Spleen (tissue), 11 donors: ENCODE measurements at regions not wholly inside any gene's neighbourhood (a gene's known extent, or its start where the extent isn't known, plus 50 kb on each side); places are given as distances from the start of the nearest gene placed in this dataset.

Experiments
- DNase-seq: peaks from one replicate; pipeline ENCODE4 v3.0.0-alpha.2; 2020
- H3K27ac ChIP-seq, 8 donors: fragments of 200-600 bp; sonication (generic) in 7 of 8; 1 replicate in 4 of 8; 2 replicates in 4 of 8; pipeline versions ENCODE4 v1.5.0 to v1.8.0; 2016 to 2021; ENCODE audit warnings: inconsistent platforms in 4 of 8, mild to moderate bottlenecking in 4 of 8, moderate library complexity in 1 of 8
- H3K27me3 ChIP-seq, 7 donors: fragments of 200-600 bp; sonication (generic) in 6 of 7; replicated peaks in 1 of 7; 1 replicate in 4 of 7; 2 replicates in 3 of 7; pipeline versions ENCODE4 v1.5.0 to v1.8.0; 2016 to 2021; ENCODE audit warnings: inconsistent platforms in 3 of 7, mild to moderate bottlenecking in 1 of 7
- H3K36me3 ChIP-seq, 6 donors: fragments of 200-600 bp; sonication (generic) in 5 of 6; 1 replicate in 4 of 6; 2 replicates in 2 of 6; pipeline versions ENCODE4 v1.5.0 to v1.8.0; 2016 to 2021; ENCODE audit warnings: inconsistent platforms in 2 of 6
- H3K4me1 ChIP-seq, 6 donors: fragments of 200-600 bp; sonication (generic) in 5 of 6; 1 replicate in 3 of 6; 2 replicates in 3 of 6; pipeline versions ENCODE4 v1.5.0 to v1.8.0; 2016 to 2021; ENCODE audit warnings: inconsistent platforms in 3 of 6
- H3K4me3 ChIP-seq, 8 donors: fragments of 200-600 bp; sonication (generic) in 7 of 8; 1 replicate in 4 of 8; 2 replicates in 4 of 8; pipeline versions ENCODE4 v1.5.0 to v1.8.0; 2016 to 2021; ENCODE audit warnings: inconsistent platforms in 4 of 8, mild to moderate bottlenecking in 4 of 8, moderate library complexity in 2 of 8
- H3K9me3 ChIP-seq, 8 donors: fragments of 200-600 bp; sonication (generic) in 7 of 8; 1 replicate in 4 of 8; 2 replicates in 4 of 8; pipeline versions ENCODE4 v1.5.0 to v1.8.0; 2016 to 2021; ENCODE audit warnings: inconsistent platforms in 4 of 8
- POLR2A ChIP-seq, 3 donors: fragments of 450-650 bp; IDR thresholded peaks; one replicate each; pipeline ENCODE4 v1.5.1; 2017; ENCODE audit warnings: antibody characterized with exemption in 3 of 3, mild to moderate bottlenecking in 1 of 3
- POLR2AphosphoS5 ChIP-seq, 3 donors: sonication (generic); formaldehyde crosslinking; IDR thresholded peaks; one replicate each; pipeline ENCODE4 v1.5.1; 2017; ENCODE audit warnings: antibody characterized with exemption in 3 of 3
- WGBS, 5 donors: extraction: QIAGEN DNeasy Blood & Tissue Kit in 3 of 5; methylation state at CpG; one replicate each; pipeline versions ENCODE4 v1.1.5 to v1.1.7; 2013 to 2018; 5-methylcytosine and 5-hydroxymethylcytosine counted together
- intact Hi-C: fragments of 100-400 bp; cut with DNase I; formaldehyde crosslinking; loops from one replicate; pipeline ENCODE4 v1.15.0; 2023; ENCODE audit warnings: low total_unique reads
- TF ChIP-seq, protein P1 (sequence below), 11 experiments: fragments of 200-600 bp in 7 of 11; fragments of 450-650 bp in 4 of 11; sonication (generic) in 4 of 11; IDR thresholded peaks in 8 of 11; conservative IDR thresholded peaks in 3 of 11; 1 replicate in 7 of 11; 2 replicates in 4 of 11; pipeline versions ENCODE4 v1.4.0 to v1.8.0; 2016 to 2021; ENCODE audit warnings: antibody characterized with exemption in 11 of 11, inconsistent platforms in 4 of 11, mild to moderate bottlenecking in 1 of 11
- donor health status: healthy with polysubstance abuse.
- donor health status: DM: no; HTN: no; CAD: no; lungs with moderate emphysema.
- donor health status: DM: no; HTN: no; CAD: no.
- donor health status: Bipolar disorder and iron deficiency.
- donor health status: healthy.
- donor health status: DM: no; HTN: no; CAD: no.
- donor health status: DM: yes; HTN: yes; CAD: no.

DNA sequence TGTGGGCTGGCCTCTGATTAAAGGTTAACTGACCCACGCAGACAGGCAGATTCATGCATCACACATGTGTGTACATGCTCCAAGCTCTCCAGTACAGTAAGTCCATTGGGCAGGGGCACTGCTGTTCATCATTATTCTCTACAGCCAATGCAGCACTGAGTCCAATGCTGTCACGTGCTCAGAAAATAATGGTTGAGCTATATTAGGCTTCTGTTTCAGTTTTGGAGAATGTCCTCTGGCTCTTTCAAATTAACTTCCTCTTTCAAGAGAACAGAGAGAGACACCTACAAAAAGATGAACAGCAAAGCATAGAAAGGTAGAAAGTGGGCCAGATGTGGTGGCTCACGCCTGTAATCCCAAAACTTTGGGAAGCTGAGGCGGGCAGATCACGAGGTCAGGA is 202.6 kb downstream of the MEX3B start:
- Histone ChIP-seq H3K27me3 (no peaks in the 10 kb centered on the region), H3K9me3 (no peaks in the 10 kb centered on the region), H3K4me3 (no peak overlapping the region), H3K36me3 (no peaks in the 10 kb centered on the region), H3K27ac (no peak overlapping the region), H3K4me1 (no peaks in the 10 kb centered on the region)
- TF ChIP-seq, protein P1, sequence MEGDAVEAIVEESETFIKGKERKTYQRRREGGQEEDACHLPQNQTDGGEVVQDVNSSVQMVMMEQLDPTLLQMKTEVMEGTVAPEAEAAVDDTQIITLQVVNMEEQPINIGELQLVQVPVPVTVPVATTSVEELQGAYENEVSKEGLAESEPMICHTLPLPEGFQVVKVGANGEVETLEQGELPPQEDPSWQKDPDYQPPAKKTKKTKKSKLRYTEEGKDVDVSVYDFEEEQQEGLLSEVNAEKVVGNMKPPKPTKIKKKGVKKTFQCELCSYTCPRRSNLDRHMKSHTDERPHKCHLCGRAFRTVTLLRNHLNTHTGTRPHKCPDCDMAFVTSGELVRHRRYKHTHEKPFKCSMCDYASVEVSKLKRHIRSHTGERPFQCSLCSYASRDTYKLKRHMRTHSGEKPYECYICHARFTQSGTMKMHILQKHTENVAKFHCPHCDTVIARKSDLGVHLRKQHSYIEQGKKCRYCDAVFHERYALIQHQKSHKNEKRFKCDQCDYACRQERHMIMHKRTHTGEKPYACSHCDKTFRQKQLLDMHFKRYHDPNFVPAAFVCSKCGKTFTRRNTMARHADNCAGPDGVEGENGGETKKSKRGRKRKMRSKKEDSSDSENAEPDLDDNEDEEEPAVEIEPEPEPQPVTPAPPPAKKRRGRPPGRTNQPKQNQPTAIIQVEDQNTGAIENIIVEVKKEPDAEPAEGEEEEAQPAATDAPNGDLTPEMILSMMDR (IDR thresholded peaks at IDR 0.05 in 8 of 11, conservative IDR thresholded peaks at IDR 0.05 in 3 of 11) = no peak
- TF ChIP-seq POLR2A (IDR thresholded peaks at IDR 0.05) (no peak), POLR2AphosphoS5 (IDR thresholded peaks at IDR 0.05) (no peak)
- 82 to 90% (median 86%) methylated on average over 5 of the region's 5 CpGs for WGBS, 5 donors
- intact Hi-C loops = no loop called here
- no peak for DNase-seq

DNA sequence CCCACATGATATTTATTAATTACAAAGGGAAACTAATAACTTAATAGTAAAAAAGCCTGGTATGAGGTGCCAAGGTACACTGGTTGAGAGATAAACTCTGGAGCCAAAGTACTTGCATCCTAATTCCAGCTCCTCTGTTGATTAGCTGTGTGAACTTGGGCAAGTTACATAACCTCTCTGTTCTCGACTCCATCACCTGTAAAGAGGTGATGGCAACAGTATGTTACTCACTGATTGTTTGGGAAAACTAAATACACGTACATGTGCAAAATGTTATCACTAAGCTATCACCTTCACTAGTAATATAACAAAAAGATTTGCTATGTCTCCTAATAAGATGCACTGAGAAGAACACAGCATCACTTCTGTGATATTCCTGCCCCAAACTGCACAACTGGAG is 206.4 kb downstream of the MEX3B start:
- Histone ChIP-seq H3K4me1 (no peaks in the 10 kb centered on the region), H3K27ac (no peak overlapping the region), H3K9me3 (no peaks in the 10 kb centered on the region), H3K36me3 (no peaks in the 10 kb centered on the region), H3K4me3 (no peak overlapping the region), H3K27me3 (no peaks in the 10 kb centered on the region)
- 73 to 85% (median 80%) methylated on average over 2 of the region's 2 CpGs for WGBS, 5 donors
- intact Hi-C loops = no loop called here
- TF ChIP-seq POLR2A (IDR thresholded peaks at IDR 0.05) (no peak), POLR2AphosphoS5 (IDR thresholded peaks at IDR 0.05) (no peak)
- TF ChIP-seq, protein P1 (IDR thresholded peaks at IDR 0.05 in 8 of 11, conservative IDR thresholded peaks at IDR 0.05 in 3 of 11) = no peak
- no peak for DNase-seq

- H3K27ac ChIP-seq = no peak overlapping the region
- intact Hi-C loops = no loop called here
- no peaks in the 10 kb centered on the region for H3K27me3 ChIP-seq
- peaks cover 0 to 8% (median 0%) of the 10 kb centered on the region in 8 donors for H3K9me3 ChIP-seq
- no peak overlapping the region for H3K4me3 ChIP-seq
- TF ChIP-seq, protein P1 (IDR thresholded peaks at IDR 0.05 in 8 of 11, conservative IDR thresholded peaks at IDR 0.05 in 3 of 11) = no peak
- TF ChIP-seq POLR2AphosphoS5 (IDR thresholded peaks at IDR 0.05) (no peak), POLR2A (IDR thresholded peaks at IDR 0.05) (no peak)
- H3K36me3 ChIP-seq = no peaks in the 10 kb centered on the region
- H3K4me1 ChIP-seq = no peaks in the 10 kb centered on the region
- DNase-seq = no peak
- 89 to 100% (median 92%) methylated on average over 1 of the region's 1 CpG for WGBS, 5 donors
Observed at GRCh38 chr15:81835731-81836130, 210.1 kb downstream of the MEX3B start.

GRCh38 chr15:81830520-81830919 is 215.3 kb downstream of the MEX3B start:
- 62 to 90% (median 69%) methylated on average over 1 of the region's 1 CpG for WGBS, 5 donors
- no peak for TF ChIP-seq POLR2AphosphoS5 (IDR thresholded peaks at IDR 0.05)
- intact Hi-C loops = no loop called here

GRCh38 chr15:81829918-81830317 is 215.9 kb downstream of the MEX3B start:
- intact Hi-C loops = no loop called here
- 90 to 92% (median 90%) methylated on average over 4 of the region's 4 CpGs for WGBS, 5 donors
- TF ChIP-seq, protein P1 (IDR thresholded peaks at IDR 0.05 in 8 of 11, conservative IDR thresholded peaks at IDR 0.05 in 3 of 11) = no peak
- no peak for TF ChIP-seq POLR2A (IDR thresholded peaks at IDR 0.05)
- TF ChIP-seq POLR2AphosphoS5 (IDR thresholded peaks at IDR 0.05) = no peak

More at GRCh38 chr15:81830520-81830919, 215.3 kb downstream of the MEX3B start:
- H3K4me3 ChIP-seq = no peak overlapping the region
- H3K4me1 ChIP-seq = no peaks in the 10 kb centered on the region
- no peaks in the 10 kb centered on the region for H3K27me3 ChIP-seq
- H3K9me3 ChIP-seq = peaks cover 0 to 8% (median 0%) of the 10 kb centered on the region in 8 donors
- no peak for DNase-seq
- no peaks in the 10 kb centered on the region for H3K36me3 ChIP-seq
- H3K27ac ChIP-seq = no peak overlapping the region

More at GRCh38 chr15:81829918-81830317, 215.9 kb downstream of the MEX3B start:
- Histone ChIP-seq H3K36me3 (no peaks in the 10 kb centered on the region), H3K27me3 (no peaks in the 10 kb centered on the region), H3K4me3 (no peak overlapping the region), H3K27ac (no peak overlapping the region), H3K4me1 (no peaks in the 10 kb centered on the region), H3K9me3 (peaks cover 0 to 8% (median 0%) of the 10 kb centered on the region in 8 donors)
- DNase-seq = no peak
